GM12878 (cell line): ENCODE measurements at regions not wholly inside any gene's neighbourhood (a gene's known extent, or its start where the extent isn't known, plus 50 kb on each side); places are given as distances from the start of the nearest gene placed in this dataset.

ENCODE experiments used
- ATAC-seq: fragments of 200-7000 bp; cut with Tn5 transposase; 3 replicates; pipeline ENCODE4 v1.9.1; 2020; ENCODE audit warnings: mild to moderate bottlenecking, moderate library complexity
- BruUV-seq: library from RNA; stranded (reverse); fragments of 400-500 nt; replicated peaks from 2 replicates; lab custom pipeline; 2021; lab: Mats Ljungman, UMichigan
- CTCF ChIA-PET: fragments of 300-600 bp; sonication (Branson Sonifier 250); formaldehyde crosslinking; extraction: SDS; loops from one replicate; lab custom pipeline; 2021; ENCODE audit warnings: inconsistent platforms; lab: Yijun Ruan, JAX
- POLR2A ChIA-PET: fragments of 350-600 bp; formaldehyde crosslinking; extraction: SDS; loops from one replicate; lab custom pipeline; 2021; ENCODE audit warnings: inconsistent platforms; lab: Charles Lee
- RAD21 ChIA-PET: fragments of 300-600 bp; sonication (Branson Sonifier 250); formaldehyde crosslinking; loops from one replicate; lab custom pipeline; 2023; ENCODE audit warnings: antibody characterized with exemption; ENCODE audit not compliant: unreplicated experiment; lab: Charles Lee
- SMC1A ChIA-PET: fragments of 300-600 bp; sonication (Branson Sonifier 250); formaldehyde crosslinking; loops from one replicate; lab custom pipeline; 2023; ENCODE audit not compliant: unreplicated experiment, uncharacterized antibody; lab: Charles Lee
- DNase-seq: peaks from one replicate; pipeline ENCODE4 v3.0.0-alpha.2; 2011; ENCODE audit warnings: low read depth, low spot score
- FAIRE-seq: peaks from 3 replicates; lab custom pipeline; 2011; peaks lifted over from hg19 to GRCh38; lab: Jason Lieb, UNC
- H2AFZ ChIP-seq: 2 replicates; pipeline ENCODE4 v1.6.0; 2011; ENCODE audit warnings: low read depth, low read length, control low read depth; ENCODE audit not compliant: control insufficient read depth
- H3K27ac ChIP-seq: 2 replicates; pipeline ENCODE4 v1.5.1; 2011; ENCODE audit warnings: control low read depth; ENCODE audit not compliant: control insufficient read depth, insufficient read depth
- H3K27me3 ChIP-seq, 2 experiments: replicated peaks in 1 of 2; 2 replicates each; pipeline versions ENCODE4 v1.6.0 to v1.6.1; 2011; ENCODE audit warnings: low read length in 1 of 2; ENCODE audit not compliant: control insufficient read depth in 2 of 2, insufficient read depth in 2 of 2
- H3K36me3 ChIP-seq, 2 experiments: 2 replicates each; pipeline ENCODE4 v1.5.1; 2011; ENCODE audit warnings: low read length in 1 of 2; ENCODE audit not compliant: control insufficient read depth in 2 of 2, insufficient read depth in 2 of 2
- H3K4me1 ChIP-seq: 2 replicates; pipeline ENCODE4 v1.6.1; 2011; ENCODE audit warnings: mild to moderate bottlenecking, low read length, moderate library complexity, mixed read lengths; ENCODE audit not compliant: control insufficient read depth, insufficient read depth
- H3K4me2 ChIP-seq: 2 replicates; pipeline ENCODE4 v1.6.0; 2011; ENCODE audit warnings: control low read depth; ENCODE audit not compliant: control insufficient read depth, insufficient read depth
- H3K4me3 ChIP-seq: fragments of 200-600 bp; sonication (generic); 2 replicates; pipeline ENCODE4 v1.5.1; 2016
- H3K79me2 ChIP-seq: 2 replicates; pipeline ENCODE4 v1.6.0; 2011; ENCODE audit warnings: low read length; ENCODE audit not compliant: control insufficient read depth, insufficient read depth
- H3K9ac ChIP-seq: 2 replicates; pipeline ENCODE4 v1.8.0; 2011; ENCODE audit warnings: low read length, control low read depth, mixed read lengths; ENCODE audit not compliant: control insufficient read depth, insufficient read depth
- H3K9me3 ChIP-seq: replicated peaks from 3 replicates; pipeline ENCODE4 v1.5.1; 2011; ENCODE audit warnings: mild to moderate bottlenecking, low read length; ENCODE audit not compliant: control insufficient read depth, insufficient read depth
- H4K20me1 ChIP-seq: 2 replicates; pipeline ENCODE4 v1.6.0; 2011; ENCODE audit not compliant: control insufficient read depth, insufficient read depth
- CHD2 ChIP-seq: IDR thresholded peaks from 2 replicates; pipeline ENCODE4 v1.6.1; 2011; ENCODE audit warnings: low read depth, low read length, improper control_type of control experiment, borderline replicate concordance
- DPF2 ChIP-seq: fragments of 450-650 bp; IDR thresholded peaks from 2 replicates; pipeline ENCODE4 v1.6.1; 2017; ENCODE audit warnings: mild to moderate bottlenecking
- ELK1 ChIP-seq: IDR thresholded peaks from 2 replicates; pipeline ENCODE4 v1.6.1; 2012; ENCODE audit warnings: low read depth, low read length, improper control_type of control experiment
- ETV6 ChIP-seq, 2 experiments: fragments of 450-650 bp in 1 of 2; IDR thresholded peaks in 1 of 2; conservative IDR thresholded peaks in 1 of 2; 2 replicates each; pipeline ENCODE4 v1.6.1; 2014; ENCODE audit warnings: antibody characterized with exemption in 1 of 2, borderline replicate concordance in 1 of 2, low read depth in 1 of 2, mild to moderate bottlenecking in 1 of 2, moderate library complexity in 1 of 2
- FOXM1 ChIP-seq: IDR thresholded peaks from 2 replicates; pipeline ENCODE4 v1.6.1; 2012; ENCODE audit warnings: low read depth, mild to moderate bottlenecking, inconsistent platforms, low read length, moderate library complexity
- GABPA ChIP-seq: IDR thresholded peaks from 2 replicates; pipeline ENCODE4 v1.6.1; 2014; ENCODE audit warnings: antibody characterized with exemption, low read depth, mild to moderate bottlenecking, inconsistent platforms
- IRF4 ChIP-seq: IDR thresholded peaks from 2 replicates; pipeline ENCODE4 v1.6.1; 2011; ENCODE audit warnings: low read depth, low read length
- NFXL1 ChIP-seq: fragments of 450-650 bp; IDR thresholded peaks from 2 replicates; pipeline ENCODE4 v1.6.1; 2017; ENCODE audit warnings: antibody characterized with exemption, mild to moderate bottlenecking, borderline replicate concordance
- NFYA ChIP-seq: IDR thresholded peaks from 2 replicates; pipeline ENCODE4 v1.6.1; 2011; ENCODE audit warnings: low read depth, mild to moderate bottlenecking, low read length, improper control_type of control experiment, borderline replicate concordance
- NRF1 ChIP-seq: conservative IDR thresholded peaks from 2 replicates; pipeline ENCODE4 v1.6.1; 2011; ENCODE audit warnings: mild to moderate bottlenecking, low read depth, low read length, improper control_type of control experiment
- POLR2AphosphoS5 ChIP-seq: IDR thresholded peaks from 2 replicates; pipeline ENCODE4 v1.6.1; 2011; ENCODE audit warnings: mild to moderate bottlenecking, low read length, inconsistent platforms
- REST ChIP-seq: IDR thresholded peaks from 2 replicates; pipeline ENCODE4 v1.6.1; 2012; ENCODE audit warnings: mild to moderate bottlenecking, low read depth, low read length
- SKIL ChIP-seq: fragments of 450-650 bp; IDR thresholded peaks from 2 replicates; pipeline ENCODE4 v1.6.1; 2017; ENCODE audit warnings: mild to moderate bottlenecking, low read depth, inconsistent platforms; ENCODE audit not compliant: poor library complexity, severe bottlenecking
- TAF1 ChIP-seq: IDR thresholded peaks from 2 replicates; pipeline ENCODE4 v1.6.1; 2011; ENCODE audit warnings: mild to moderate bottlenecking, low read depth, low read length, borderline replicate concordance
- YY1 ChIP-seq: IDR thresholded peaks from 2 replicates; pipeline ENCODE4 v1.6.1; 2011; ENCODE audit warnings: low read depth, mild to moderate bottlenecking, low read length
- ZNF24 ChIP-seq: fragments of 450-650 bp; IDR thresholded peaks from 2 replicates; pipeline ENCODE4 v1.6.1; 2017; ENCODE audit warnings: antibody characterized with exemption, mild to moderate bottlenecking
- WGBS: methylation state at CpG from one replicate; pipeline ENCODE4 v1.1.6; 2016; ENCODE audit warnings: low lambda C conversion rate; ENCODE audit not compliant: insufficient replicate concordance, insufficient coverage; ENCODE audit errors: missing lambda C conversion rate; 5-methylcytosine and 5-hydroxymethylcytosine counted together
- in situ Hi-C: fragments of 300-500 bp; cut with MboI; formaldehyde crosslinking; loops from 9 replicates; pipeline ENCODE4 v1.14.3; 2018; ENCODE audit warnings: mixed read lengths
- intact Hi-C: fragments of 100-400 bp; cut with micrococcal nuclease; formaldehyde crosslinking; loops from one replicate; pipeline ENCODE4 v1.14.2; 2022; ENCODE audit not compliant: unreplicated experiment

GRCh38 chr22:47810505-47811500 is 1048.4 kb downstream of the TBC1D22A start:
- Histone ChIP-seq H3K27ac (no peak overlapping the region), H3K4me2 (no peak overlapping the region), H3K9ac (no peak overlapping the region), H2AFZ (no peak overlapping the region), H3K79me2 (no peaks in the 10 kb centered on the region), H3K27me3 (no peaks in the 10 kb centered on the region), H3K9me3 (no peaks in the 10 kb centered on the region; the same call in 2 of the 3 replicates), H3K36me3 (no peaks in the 10 kb centered on the region), H3K4me3 (no peak overlapping the region), H4K20me1 (no peaks in the 10 kb centered on the region), H3K4me1 (no peaks in the 10 kb centered on the region)
- WGBS, result 32% methylated on average over 24 of the region's 24 CpGs
- in situ Hi-C loops, result no loop called here
- RAD21 ChIA-PET, result no interaction called here
- POLR2A ChIA-PET, result no interaction called here
- intact Hi-C loops, result no loop called here
- SMC1A ChIA-PET, result no interaction called here
- ATAC-seq, result no peak
- BruUV-seq, result no TSS peak
- CTCF ChIA-PET, result no interaction called here
- DNase-seq, result no peak
- FAIRE-seq, result no peak
- no peak for TF ChIP-seq DPF2
- no peak for TF ChIP-seq ELK1
- no peak for TF ChIP-seq REST
- TF ChIP-seq NRF1, result no peak
- no peak for TF ChIP-seq TAF1
- TF ChIP-seq GABPA, result no peak
- TF ChIP-seq YY1, result no peak
- no peak for TF ChIP-seq NFYA
- no peak for TF ChIP-seq POLR2AphosphoS5
- no peak for TF ChIP-seq IRF4
- TF ChIP-seq SKIL, result no peak
- no peak for TF ChIP-seq ZNF24
- TF ChIP-seq NFXL1, result no peak
- no peak for TF ChIP-seq CHD2
- TF ChIP-seq FOXM1, result no peak
- no peak for TF ChIP-seq ETV6 (conservative IDR thresholded peaks at IDR 0.05 in 1 of 2, IDR thresholded peaks at IDR 0.05 in 1 of 2; ENCODE audit: borderline replicate concordance in 1 of 2, low read depth in 1 of 2)
